ENCODE measurements at regions not wholly inside any gene's neighbourhood (a gene's known extent, or its start where the extent isn't known, plus 50 kb on each side); places are given as distances from the start of the nearest gene placed in this dataset.

- Histone ChIP-seq H3K27me3 (ENCODE audit: insufficient read depth) (no peaks in the 10 kb centered on the region), H3K9me3 (no peaks in the 10 kb centered on the region; the same call in 1 of the 2 replicates), H3K36me3 (replicated peaks in 1 of 2; ENCODE audit: control insufficient read depth in 1 of 2, insufficient read depth in 2 of 2, low read length in 1 of 2) (no peaks in the 10 kb centered on the region), H3K9me2 (no peaks in the 10 kb centered on the region), H3K27ac (ENCODE audit: low read depth in 2 of 2, low read length in 1 of 2) (no peak overlapping the region), H3K4me1 (ENCODE audit: control insufficient read depth in 1 of 2, insufficient read depth in 2 of 2, low read depth in 1 of 2, low read length in 1 of 2) (no peaks in the 10 kb centered on the region), H3K9ac (no peak overlapping the region), H4K20me1 (ENCODE audit: insufficient read depth) (no peaks in the 10 kb centered on the region), H3F3A (replicated peaks; ENCODE audit: insufficient read depth) (no peaks in the 10 kb centered on the region), H3K4me2 (no peak overlapping the region), H3K4me3 (ENCODE audit: low read depth in 2 of 2, low read length in 1 of 2) (no peak overlapping the region), H3K79me2 (ENCODE audit: insufficient read depth) (no peaks in the 10 kb centered on the region), H2AFZ (ENCODE audit: low read depth) (no peak overlapping the region)
- TF ChIP-seq NRF1 (IDR thresholded peaks at IDR 0.05; ENCODE audit: low read depth, low read length) (no peak), GATA2 (CRISPR knock-in tag; IDR thresholded peaks at IDR 0.05) (no peak), YY1 (IDR thresholded peaks at IDR 0.05; ENCODE audit: low read depth) (no peak), NFIC (IDR thresholded peaks at IDR 0.05; ENCODE audit: borderline replicate concordance) (no peak), TCF12 (IDR thresholded peaks at IDR 0.05) (no peak), GABPA (IDR thresholded peaks at IDR 0.05; ENCODE audit: low read depth) (no peak), EZH2phosphoT487 (IDR thresholded peaks at IDR 0.05; ENCODE audit: borderline replicate concordance, low read depth) (no peak), TEAD4 (IDR thresholded peaks at IDR 0.05; ENCODE audit: borderline replicate concordance, insufficient read depth) (no peak), SMC3 (IDR thresholded peaks at IDR 0.05; ENCODE audit: low read depth, low read length) (no peak), IRF3 (IDR thresholded peaks at IDR 0.05; ENCODE audit: low read depth, low read length) (no peak), USF2 (IDR thresholded peaks at IDR 0.05; ENCODE audit: borderline replicate concordance, low read depth, low read length) (no peak), FOXJ3 (CRISPR knock-in tag; IDR thresholded peaks at IDR 0.05) (no peak), RFX5 (IDR thresholded peaks at IDR 0.05; ENCODE audit: low read length) (no peak), FOXM1 (IDR thresholded peaks at IDR 0.05; ENCODE audit: low read depth) (no peak), TAF1 (IDR thresholded peaks at IDR 0.05; ENCODE audit: borderline replicate concordance, low read depth, low read length) (no peak), RXRA (IDR thresholded peaks at IDR 0.05; ENCODE audit: borderline replicate concordance, low read depth) (no peak), CTCF (IDR thresholded peaks at IDR 0.05) (no peak), MXI1 (IDR thresholded peaks at IDR 0.05; ENCODE audit: low read depth, low read length) (no peak), CHD2 (IDR thresholded peaks at IDR 0.05; ENCODE audit: low read length, partially characterized antibody) (no peak)
- 32% methylated on average over 5 of the region's 5 CpGs for WGBS (ENCODE audit: low lambda C conversion rate)
- DNase-seq = no peak
- ChIA-PET POLR2A (no interaction called here), CTCF (interaction anchor here (0.7 kb wide), 1 partner anchor 789 kb away, joined by 3 read pairs; no protein-coding TSS in a partner anchor)
Observed at GRCh38 chr19:31470952-31471351, 121.7 kb upstream of the TSHZ3 start.

All from SK-N-SH (cell line).